RCC 7860 (cell line): ENCODE measurements at regions not wholly inside any gene's neighbourhood (a gene's known extent, or its start where the extent isn't known, plus 50 kb on each side); places are given as distances from the start of the nearest gene placed in this dataset.

Experiments
- DNase-seq: peaks from one replicate; pipeline ENCODE4 v3.0.0-alpha.2; 2015; ENCODE audit warnings: low spot score
- FAIRE-seq: peaks from 2 replicates; lab custom pipeline; 2012; peaks lifted over from hg19 to GRCh38; lab: Jason Lieb, UNC

GRCh38 chr16:73775841-73776388 lies 520.7 kb upstream of the PSMD7 start:
- FAIRE-seq = no peak
- DNase-seq = no peak

DNA sequence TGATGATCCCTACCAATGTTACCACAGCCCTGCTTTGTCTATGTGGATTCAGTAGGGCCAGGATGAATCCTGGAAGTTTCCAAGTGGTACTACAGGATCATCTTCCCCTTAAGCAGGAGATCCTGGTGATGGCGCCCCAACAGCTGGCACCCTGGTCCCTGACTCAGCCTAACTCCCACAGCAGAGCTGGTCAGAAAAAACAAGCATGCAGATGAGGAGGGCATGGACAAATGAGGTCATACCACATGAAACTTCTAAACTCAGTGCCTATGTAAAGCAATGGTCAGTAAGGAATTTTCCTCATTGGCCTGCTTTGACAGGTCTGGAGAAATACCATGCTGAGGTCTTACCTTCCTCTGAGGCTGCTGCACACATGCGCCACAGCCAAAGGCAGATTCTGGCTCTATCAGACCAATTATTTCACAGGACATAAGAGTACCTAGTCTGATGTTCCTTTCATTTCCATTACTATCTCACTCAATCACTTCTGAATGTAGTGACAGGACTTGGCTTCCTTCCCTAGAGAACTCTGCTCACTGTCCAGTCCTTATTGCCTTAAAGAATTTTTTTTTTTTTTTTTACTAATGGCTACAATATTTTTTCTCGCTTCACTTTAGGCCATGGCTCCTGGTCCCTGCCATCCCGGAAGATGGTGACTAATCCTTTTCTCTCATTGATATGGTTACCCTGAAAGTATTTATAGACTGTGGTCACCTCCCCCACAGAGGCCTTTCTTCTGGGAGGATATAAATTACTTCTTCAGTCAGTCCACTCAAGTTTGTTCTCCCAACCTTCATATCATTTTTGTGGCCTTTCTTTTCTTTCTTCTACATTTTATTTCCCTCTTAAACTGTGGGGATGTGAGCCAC lies 525.2 kb upstream of the PSMD7 start:
- FAIRE-seq (peak; percentile 60), DNase-seq (peak; percentile 66)

DNA sequence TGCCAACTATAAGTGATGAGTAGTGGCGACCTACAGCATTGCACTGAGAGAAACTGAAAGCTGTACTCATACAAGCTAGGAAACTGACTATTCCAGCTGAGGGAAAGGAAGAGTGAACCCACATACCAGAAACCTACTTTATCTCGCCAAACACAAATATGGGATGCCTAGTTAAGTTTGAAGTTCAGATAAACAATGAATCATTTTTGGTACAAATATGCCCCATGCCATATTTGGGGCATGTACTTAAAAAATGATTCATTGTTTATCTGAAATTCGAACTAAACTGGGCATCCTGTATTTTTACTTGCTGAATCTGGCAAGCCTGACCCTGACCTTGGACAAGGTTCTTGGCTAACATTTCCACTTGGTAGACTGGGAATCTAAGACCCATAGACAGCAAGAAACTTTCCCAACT lies 527.8 kb upstream of the PSMD7 start:
- FAIRE-seq = no peak
- no peak for DNase-seq

- DNase-seq = no peak
- FAIRE-seq = no peak
Measured at GRCh38 chr16:73764321-73764720, 532.3 kb upstream of the PSMD7 start.

DNA sequence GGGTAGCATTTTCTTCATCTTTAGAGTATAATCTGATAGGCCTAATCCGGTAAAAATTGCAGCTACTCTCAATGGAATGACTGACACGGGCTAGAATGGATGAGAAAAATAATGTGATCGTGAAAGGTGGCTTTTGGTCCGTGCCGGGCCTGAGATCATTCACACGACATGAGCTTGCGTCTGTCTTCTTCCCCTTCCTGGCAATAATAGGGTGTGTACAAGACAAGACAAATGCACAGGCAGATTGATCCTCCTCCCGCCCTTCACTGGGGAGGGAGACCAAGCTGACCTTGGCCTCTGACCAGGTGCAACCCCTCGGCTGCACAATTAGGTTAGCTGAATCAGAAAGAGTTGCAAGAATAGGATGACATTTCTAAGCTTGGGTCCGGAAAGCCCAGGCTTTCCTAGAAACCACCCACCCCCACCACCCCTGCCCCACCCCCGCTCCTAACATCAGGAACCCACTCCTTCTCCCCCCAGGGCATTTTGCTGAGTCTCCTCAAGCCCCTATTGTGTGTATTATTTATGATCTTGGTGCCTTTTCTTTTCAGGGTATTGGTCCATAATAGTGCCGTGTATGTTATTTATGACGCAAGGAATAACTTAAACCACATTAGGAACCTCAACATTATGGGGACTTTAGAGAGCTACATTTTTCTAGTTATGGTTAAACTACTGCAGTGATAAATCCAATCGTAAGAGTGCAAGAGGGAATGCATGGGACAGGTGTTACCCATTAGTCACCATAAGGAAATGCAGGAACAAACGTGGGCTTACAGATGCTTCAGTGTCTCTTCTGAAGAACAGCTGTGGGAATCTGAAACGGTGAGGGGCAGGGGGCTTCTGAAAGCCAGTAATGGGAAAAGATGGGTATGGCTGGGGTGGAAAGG lies 540.1 kb upstream of the PSMD7 start:
- DNase-seq = no peak
- no peak for FAIRE-seq

DNA sequence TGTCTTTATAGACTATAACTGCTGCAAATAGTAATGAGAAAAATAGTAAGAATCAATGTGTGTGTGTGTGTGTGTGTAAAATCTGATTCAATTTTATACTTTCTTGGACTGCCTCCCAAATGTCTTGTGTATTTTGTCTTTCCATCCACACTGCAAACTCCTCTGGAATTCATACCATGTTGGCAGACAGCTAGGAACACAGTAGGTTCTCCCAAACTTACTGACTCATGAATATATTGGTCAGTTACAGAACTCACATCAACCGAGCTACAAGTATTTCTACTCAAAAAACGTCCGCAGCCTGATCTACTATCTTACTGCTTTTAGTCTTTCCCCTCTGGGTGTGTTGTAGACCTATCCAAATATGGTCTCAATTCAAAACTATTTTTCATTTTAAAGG lies 542.7 kb upstream of the PSMD7 start:
- peak; percentile 42 for DNase-seq
- FAIRE-seq = no peak

GRCh38 chr16:73750639-73751038 lies 546.0 kb upstream of the PSMD7 start:
- FAIRE-seq = no peak

GRCh38 chr16:73747328-73747727 lies 549.3 kb upstream of the PSMD7 start:
- DNase-seq (no peak), FAIRE-seq (no peak)

More at GRCh38 chr16:73750639-73751038, 546.0 kb upstream of the PSMD7 start:
- no peak for DNase-seq

GRCh38 chr16:73746554-73746953 lies 550.1 kb upstream of the PSMD7 start:
- DNase-seq = no peak
- FAIRE-seq = no peak

- DNase-seq (no peak), FAIRE-seq (no peak)
Measured at GRCh38 chr16:73743665-73744496, 552.7 kb upstream of the PSMD7 start.

GRCh38 chr16:73739049-73739769 lies 557.4 kb upstream of the PSMD7 start:
- DNase-seq (peak; percentile 10), FAIRE-seq (no peak)

DNA sequence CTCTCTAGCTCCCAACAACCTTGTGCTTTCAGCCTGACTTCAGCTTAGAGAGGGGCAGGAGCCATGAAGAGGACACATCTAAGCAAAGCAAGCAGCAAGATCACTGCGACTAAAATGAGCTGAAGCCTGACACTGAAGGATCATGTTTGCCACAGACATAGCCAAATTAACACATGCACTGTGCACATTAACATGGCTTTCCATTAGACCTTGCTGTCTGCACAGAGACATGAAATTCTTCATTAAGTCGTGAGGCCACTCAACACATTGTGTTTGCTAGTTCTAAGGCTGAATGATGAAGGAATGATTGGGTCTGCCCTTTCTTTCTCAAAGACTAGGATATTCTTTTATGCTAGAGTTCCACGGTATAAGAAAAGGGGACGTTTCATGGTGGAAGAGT lies 558.3 kb upstream of the PSMD7 start:
- DNase-seq (no peak), FAIRE-seq (no peak)

- no peak for FAIRE-seq
- no peak for DNase-seq
Measured at GRCh38 chr16:73737637-73738036, 559.0 kb upstream of the PSMD7 start.

DNA sequence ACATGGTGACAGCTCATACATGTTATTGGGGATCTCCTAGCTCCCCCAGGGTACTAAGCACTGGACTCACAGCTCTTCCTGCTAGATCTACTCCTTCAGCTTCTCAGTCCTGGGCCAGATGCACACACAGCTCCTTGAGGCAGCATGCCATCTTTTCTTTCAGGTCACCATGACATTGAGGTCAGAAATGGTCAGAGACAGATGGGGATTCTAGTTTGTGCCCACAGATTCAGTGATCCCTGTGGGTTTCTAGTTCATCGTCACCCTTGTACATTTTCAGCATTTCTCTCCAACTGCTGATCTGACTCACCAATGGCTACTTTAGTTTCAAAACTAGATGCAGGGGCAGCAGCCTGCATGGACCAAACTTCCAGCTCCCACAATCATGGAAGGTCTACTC lies 560.7 kb upstream of the PSMD7 start:
- DNase-seq = peak; percentile 6
- no peak for FAIRE-seq

GRCh38 chr16:73735018-73735417 lies 561.6 kb upstream of the PSMD7 start:
- DNase-seq = peak; percentile 80
- FAIRE-seq = peak; percentile 97

DNA sequence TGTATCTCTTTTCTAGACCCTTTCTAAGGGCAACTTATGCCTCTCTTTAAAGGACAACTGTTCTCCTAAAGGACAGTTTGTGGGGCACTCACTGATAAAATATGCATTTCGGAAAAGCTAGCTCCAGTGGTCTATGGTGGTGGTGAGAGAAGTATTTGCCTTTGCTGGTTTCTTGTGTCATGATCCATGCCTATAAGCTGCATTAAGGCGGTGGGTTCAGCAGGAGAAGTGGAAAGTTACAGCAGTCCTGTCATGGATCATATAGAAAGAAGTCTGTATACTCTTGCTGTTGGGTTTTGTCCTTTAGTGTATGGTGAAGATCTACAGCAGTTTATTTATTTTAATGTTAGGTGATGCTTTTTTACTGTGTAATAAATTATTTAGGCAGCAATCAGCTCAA lies 563.9 kb upstream of the PSMD7 start:
- FAIRE-seq (no peak), DNase-seq (no peak)

GRCh38 chr16:73732143-73732542 lies 564.5 kb upstream of the PSMD7 start:
- no peak for FAIRE-seq
- no peak for DNase-seq

GRCh38 chr16:73730481-73731090 lies 566.0 kb upstream of the PSMD7 start:
- FAIRE-seq (no peak), DNase-seq (no peak)

DNA sequence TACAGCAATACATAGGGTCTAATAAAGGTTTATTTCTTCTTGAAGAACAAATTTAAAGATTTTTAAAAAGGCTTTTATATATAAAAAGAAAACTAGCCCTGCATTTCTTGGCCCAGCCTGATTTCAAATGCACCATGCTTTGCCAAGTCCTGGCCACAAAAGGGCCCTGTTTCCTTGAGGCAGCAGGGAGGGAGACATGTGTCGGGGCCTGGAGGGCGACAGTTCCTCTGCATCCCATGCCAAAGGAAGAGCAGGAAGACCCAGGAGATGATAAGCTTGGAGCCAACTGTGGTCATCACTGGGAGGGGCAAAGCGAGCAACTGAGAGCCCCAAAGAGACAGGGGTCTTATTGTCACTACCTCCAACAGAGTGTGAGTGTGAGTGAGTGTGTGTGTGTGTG lies 571.5 kb upstream of the PSMD7 start:
- no peak for FAIRE-seq
- no peak for DNase-seq

- FAIRE-seq = no peak
Measured at GRCh38 chr16:73724503-73724902, 572.1 kb upstream of the PSMD7 start.

More at GRCh38 chr16:73724503-73724902, 572.1 kb upstream of the PSMD7 start:
- DNase-seq = no peak
